OCI-LY1 (cell line): ENCODE measurements at regions not wholly inside any gene's neighbourhood (a gene's known extent, or its start where the extent isn't known, plus 50 kb on each side); places are given as distances from the start of the nearest gene placed in this dataset.

ENCODE experiments used
- H2AFZ ChIP-seq: fragments of 200-600 bp; sonication (generic), shearing (Covaris generic); 2 replicates; pipeline ENCODE4 v1.6.0; 2014; ENCODE audit warnings: antibody characterized with exemption, mild to moderate bottlenecking, low read length
- H3F3A ChIP-seq: fragments of 200-600 bp; sonication (generic), shearing (Covaris generic); 2 replicates; pipeline ENCODE4 v1.6.0; 2014; ENCODE audit warnings: mild to moderate bottlenecking, antibody characterized with exemption, low read length, moderate library complexity; ENCODE audit not compliant: insufficient read depth
- H3K27ac ChIP-seq: fragments of 200-600 bp; sonication (generic); 2 replicates; pipeline ENCODE4 v1.5.1; 2014; ENCODE audit warnings: low read length, mixed run types, mild to moderate bottlenecking, low read depth; ENCODE audit not compliant: poor library complexity, severe bottlenecking
- H3K27me3 ChIP-seq: fragments of 200-600 bp; sonication (generic); 2 replicates; pipeline ENCODE4 v1.6.0; 2014; ENCODE audit warnings: antibody characterized with exemption, mild to moderate bottlenecking, low read length, moderate library complexity; ENCODE audit not compliant: insufficient read depth
- H3K36me3 ChIP-seq: fragments of 200-600 bp; sonication (generic); 2 replicates; pipeline ENCODE4 v1.6.1; 2014; ENCODE audit warnings: mild to moderate bottlenecking, antibody characterized with exemption, low read length, moderate library complexity, mixed read lengths; ENCODE audit not compliant: insufficient read depth
- H3K4me1 ChIP-seq: fragments of 200-600 bp; sonication (generic); 2 replicates; pipeline ENCODE4 v1.5.1; 2014; ENCODE audit warnings: mild to moderate bottlenecking, low read length, moderate library complexity; ENCODE audit not compliant: insufficient read depth, severe bottlenecking
- H3K4me2 ChIP-seq: fragments of 200-600 bp; sonication (generic), shearing (Covaris generic); 2 replicates; pipeline ENCODE4 v1.6.1; 2014; ENCODE audit warnings: low read length
- H3K4me3 ChIP-seq: fragments of 200-600 bp; sonication (generic); 2 replicates; pipeline ENCODE4 v1.5.1; 2014; ENCODE audit warnings: low read length, low read depth, mild to moderate bottlenecking, mixed read lengths; ENCODE audit not compliant: poor library complexity, severe bottlenecking
- H3K79me2 ChIP-seq: fragments of 200-600 bp; shearing (Covaris generic); 2 replicates; pipeline ENCODE4 v1.6.1; 2016; ENCODE audit warnings: mixed run types, low read length, mixed read lengths; ENCODE audit not compliant: insufficient read depth
- H3K9ac ChIP-seq: fragments of 200-600 bp; sonication (generic), shearing (Covaris generic); 2 replicates; pipeline ENCODE4 v1.6.1; 2014; ENCODE audit warnings: mild to moderate bottlenecking, low read length, mixed read lengths
- H3K9me2 ChIP-seq: fragments of 200-600 bp; sonication (generic), shearing (Covaris generic); 2 replicates; pipeline ENCODE4 v1.6.1; 2014; ENCODE audit warnings: low read depth, mild to moderate bottlenecking, low read length, mixed read lengths
- H3K9me3 ChIP-seq: fragments of 200-600 bp; shearing (Covaris generic); 2 replicates; pipeline ENCODE4 v1.6.1; 2014; ENCODE audit warnings: low read length, mixed read lengths
- H4K20me1 ChIP-seq: fragments of 200-600 bp; sonication (generic), shearing (Covaris generic); 2 replicates; pipeline ENCODE4 v1.6.0; 2016; ENCODE audit warnings: mild to moderate bottlenecking, low read length; ENCODE audit not compliant: insufficient read depth
- EZH2 ChIP-seq: fragments of 200-600 bp; sonication (generic), shearing (Covaris generic); IDR thresholded peaks from 2 replicates; pipeline ENCODE4 v1.8.0; 2017; ENCODE audit warnings: borderline replicate concordance, mixed run types, mild to moderate bottlenecking, antibody characterized with exemption, low read length, moderate library complexity, mixed read lengths
- TF ChIP-seq, protein P1 (sequence below): fragments of 200-600 bp; sonication (generic), shearing (Covaris generic); IDR thresholded peaks from 2 replicates; pipeline ENCODE4 v1.5.1; 2017; ENCODE audit warnings: mild to moderate bottlenecking, antibody characterized with exemption, low read length, moderate library complexity, mixed read lengths

DNA sequence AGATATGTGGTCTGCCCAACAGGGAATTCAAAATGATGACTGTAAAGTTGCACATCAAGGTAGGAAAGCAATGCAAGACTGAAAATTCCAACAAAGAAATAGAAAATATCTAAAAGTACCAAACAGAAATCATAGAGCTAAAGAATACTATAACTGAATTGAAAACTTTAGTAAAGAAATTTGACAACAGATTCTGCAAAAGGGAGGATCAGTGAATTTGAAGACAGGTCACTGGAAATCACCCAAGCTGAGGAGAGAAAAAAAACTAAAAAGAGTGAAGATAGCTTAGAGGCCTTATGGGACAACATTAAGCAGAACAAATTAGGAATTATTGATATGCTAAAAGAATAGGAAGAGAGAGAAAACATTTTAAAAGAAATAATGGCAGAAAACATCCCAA, 240.6 kb downstream of the SNX13 start:
- Histone ChIP-seq H3K9me2 (no peaks in the 10 kb centered on the region), H3K4me3 (no peak overlapping the region), H3K27me3 (no peaks in the 10 kb centered on the region), H3F3A (no peaks in the 10 kb centered on the region), H3K4me2 (no peak overlapping the region), H3K9ac (no peak overlapping the region), H3K36me3 (no peaks in the 10 kb centered on the region), H3K27ac (no peak overlapping the region), H3K79me2 (no peaks in the 10 kb centered on the region), H2AFZ (no peak overlapping the region), H3K9me3 (peaks cover 15% of the 10 kb centered on the region; the same call in 1 of the 2 replicates), H3K4me1 (no peaks in the 10 kb centered on the region), H4K20me1 (no peaks in the 10 kb centered on the region)
- no peak for TF ChIP-seq EZH2
- TF ChIP-seq, protein P1, sequence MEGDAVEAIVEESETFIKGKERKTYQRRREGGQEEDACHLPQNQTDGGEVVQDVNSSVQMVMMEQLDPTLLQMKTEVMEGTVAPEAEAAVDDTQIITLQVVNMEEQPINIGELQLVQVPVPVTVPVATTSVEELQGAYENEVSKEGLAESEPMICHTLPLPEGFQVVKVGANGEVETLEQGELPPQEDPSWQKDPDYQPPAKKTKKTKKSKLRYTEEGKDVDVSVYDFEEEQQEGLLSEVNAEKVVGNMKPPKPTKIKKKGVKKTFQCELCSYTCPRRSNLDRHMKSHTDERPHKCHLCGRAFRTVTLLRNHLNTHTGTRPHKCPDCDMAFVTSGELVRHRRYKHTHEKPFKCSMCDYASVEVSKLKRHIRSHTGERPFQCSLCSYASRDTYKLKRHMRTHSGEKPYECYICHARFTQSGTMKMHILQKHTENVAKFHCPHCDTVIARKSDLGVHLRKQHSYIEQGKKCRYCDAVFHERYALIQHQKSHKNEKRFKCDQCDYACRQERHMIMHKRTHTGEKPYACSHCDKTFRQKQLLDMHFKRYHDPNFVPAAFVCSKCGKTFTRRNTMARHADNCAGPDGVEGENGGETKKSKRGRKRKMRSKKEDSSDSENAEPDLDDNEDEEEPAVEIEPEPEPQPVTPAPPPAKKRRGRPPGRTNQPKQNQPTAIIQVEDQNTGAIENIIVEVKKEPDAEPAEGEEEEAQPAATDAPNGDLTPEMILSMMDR: no peak

DNA sequence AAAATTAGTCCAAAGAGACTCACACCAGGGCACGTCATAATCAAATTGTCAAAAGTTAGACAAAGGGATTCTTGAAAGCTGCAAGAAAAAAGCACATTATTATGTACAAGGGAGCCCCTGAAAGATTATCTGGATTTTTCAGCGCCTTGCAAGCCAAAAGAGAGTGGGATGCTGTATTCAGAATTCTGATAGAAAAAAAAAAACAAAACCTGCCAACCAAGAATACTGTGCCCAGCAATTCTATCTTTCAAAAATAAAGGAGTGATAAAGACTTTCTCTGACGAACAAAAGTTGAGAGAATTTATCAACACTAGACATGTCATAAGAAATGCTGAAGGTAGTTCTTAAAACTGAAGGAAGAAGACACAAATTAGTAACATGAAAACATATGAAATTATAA, 240.2 kb downstream of the SNX13 start:
- H3K9me3 ChIP-seq: peaks cover 15% of the 10 kb centered on the region; the same call in 1 of the 2 replicates
- H3K9ac ChIP-seq: no peak overlapping the region

DNA sequence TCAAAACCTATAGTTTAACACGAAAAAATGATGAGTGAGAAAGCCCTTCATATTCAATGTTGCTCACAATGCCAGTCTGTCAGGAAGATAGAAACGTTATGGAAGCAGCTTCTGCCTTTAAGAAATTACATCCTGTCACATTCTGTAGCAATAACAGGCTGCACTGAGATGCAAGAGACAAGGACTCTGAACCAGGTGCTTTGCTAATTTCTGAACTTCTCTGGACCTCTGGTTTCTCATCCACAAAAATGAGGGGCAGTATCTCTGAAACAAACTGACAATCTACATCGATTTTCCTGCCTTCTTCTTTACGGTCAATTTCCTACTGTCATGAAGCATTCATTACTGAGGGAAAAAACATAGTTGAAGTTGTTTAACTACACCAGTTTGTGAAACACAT, 234.0 kb downstream of the SNX13 start:
- Histone ChIP-seq H3K79me2 (no peaks in the 10 kb centered on the region), H4K20me1 (no peaks in the 10 kb centered on the region), H3K4me1 (no peaks in the 10 kb centered on the region), H3K4me3 (no peak overlapping the region), H3F3A (no peaks in the 10 kb centered on the region), H3K9me2 (no peaks in the 10 kb centered on the region), H3K9me3 (no peaks in the 10 kb centered on the region), H3K9ac (no peak overlapping the region), H3K36me3 (no peaks in the 10 kb centered on the region), H3K27me3 (no peaks in the 10 kb centered on the region), H3K27ac (no peak overlapping the region), H2AFZ (no peak overlapping the region), H3K4me2 (no peak overlapping the region)
- TF ChIP-seq, protein P1: no peak
- no peak for TF ChIP-seq EZH2

More for the DNA sequence above, 240.2 kb downstream of the SNX13 start:
- no peak overlapping the region for H3K4me2 ChIP-seq
- TF ChIP-seq EZH2: no peak
- TF ChIP-seq, protein P1: no peak
- H3F3A ChIP-seq: no peaks in the 10 kb centered on the region
- no peak overlapping the region for H2AFZ ChIP-seq
- H3K27me3 ChIP-seq: no peaks in the 10 kb centered on the region
- H3K4me3 ChIP-seq: no peak overlapping the region
- H3K4me1 ChIP-seq: no peaks in the 10 kb centered on the region
- no peak overlapping the region for H3K27ac ChIP-seq
- no peaks in the 10 kb centered on the region for H4K20me1 ChIP-seq
- H3K36me3 ChIP-seq: no peaks in the 10 kb centered on the region
- H3K9me2 ChIP-seq: no peaks in the 10 kb centered on the region
- H3K79me2 ChIP-seq: no peaks in the 10 kb centered on the region
